Ectodermal cell (in vitro differentiated cells): ENCODE measurements at regions not wholly inside any gene's neighbourhood (a gene's known extent, or its start where the extent isn't known, plus 50 kb on each side); places are given as distances from the start of the nearest gene placed in this dataset.

Source experiments
- H3K27ac ChIP-seq: 2 replicates; pipeline ENCODE4 v1.7.0; 2013; ENCODE audit warnings: mild to moderate bottlenecking, low read depth, low read length; ENCODE audit not compliant: insufficient read depth, poor library complexity, severe bottlenecking
- H3K27me3 ChIP-seq: 2 replicates; pipeline ENCODE4 v1.7.0; 2013; ENCODE audit warnings: mild to moderate bottlenecking, low read length; ENCODE audit not compliant: insufficient read depth, control insufficient read depth, poor library complexity, severe bottlenecking
- H3K36me3 ChIP-seq: one replicate; pipeline ENCODE4 v1.7.0; 2013; ENCODE audit warnings: low read length; ENCODE audit not compliant: control insufficient read depth, insufficient read depth
- H3K4me1 ChIP-seq: one replicate; pipeline ENCODE4 v1.7.0; 2013; ENCODE audit warnings: low read length; ENCODE audit not compliant: control insufficient read depth, insufficient read depth
- H3K4me3 ChIP-seq: 2 replicates; pipeline ENCODE4 v1.7.0; 2013; ENCODE audit warnings: low read depth, low read length, control low read depth; ENCODE audit not compliant: insufficient read depth
- H3K9me3 ChIP-seq: 2 replicates; pipeline ENCODE4 v1.7.0; 2013; ENCODE audit warnings: mild to moderate bottlenecking, low read length, moderate library complexity; ENCODE audit not compliant: control insufficient read depth
- WGBS, 2 experiments: methylation state at CpG; one replicate each; pipeline ENCODE4 v1.1.7; 2013; ENCODE audit warnings: missing lambda C conversion rate in 2 of 2; 5-methylcytosine and 5-hydroxymethylcytosine counted together

DNA sequence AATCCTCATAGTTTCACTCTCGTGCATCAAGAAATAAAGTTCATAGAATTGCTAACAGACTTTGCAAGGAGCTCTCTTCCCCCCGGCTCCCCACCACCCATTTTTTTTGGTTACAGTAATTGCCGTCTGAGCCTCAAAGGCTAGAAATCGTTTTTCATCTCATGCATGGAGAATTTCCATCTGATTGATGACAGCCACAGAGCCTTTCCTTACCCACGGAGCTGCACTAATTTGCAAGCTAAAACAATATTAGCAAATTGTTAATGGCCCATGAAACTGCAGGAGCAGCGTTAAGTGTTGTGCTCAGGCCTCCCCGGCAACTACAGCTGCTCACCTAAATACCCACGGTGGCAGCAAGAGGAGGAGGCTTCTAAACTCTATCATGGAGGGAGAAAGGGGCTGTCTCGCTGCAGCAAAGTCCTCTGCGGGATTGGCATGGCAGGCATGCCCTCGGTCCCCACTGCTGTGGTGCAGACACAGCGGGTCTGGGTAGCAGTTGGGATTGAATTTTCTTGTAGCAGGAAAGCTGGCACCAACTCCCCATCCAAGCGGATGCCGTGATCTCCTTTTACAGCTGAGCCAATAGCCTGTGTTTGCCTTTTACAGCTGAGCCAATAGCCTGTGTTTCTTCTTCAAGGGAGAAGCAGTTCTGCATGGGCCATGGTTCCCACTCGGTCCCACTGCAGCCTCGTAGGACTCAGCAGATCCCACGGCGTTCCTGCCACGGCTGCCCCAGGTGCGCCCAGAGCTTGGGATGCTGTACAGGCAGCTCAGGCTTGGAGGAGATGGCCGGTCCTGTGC, 412.3 kb downstream of the BRD1 start:
- Histone ChIP-seq H3K4me3 (no peak overlapping the region), H3K9me3 (no peaks in the 10 kb centered on the region), H3K27ac (no peak overlapping the region), H3K4me1 (no peaks in the 10 kb centered on the region), H3K27me3 (no peaks in the 10 kb centered on the region), H3K36me3 (no peaks in the 10 kb centered on the region)
- 83 to 86% methylated on average over 21 of the region's 21 CpGs for WGBS, 2 experiments

DNA sequence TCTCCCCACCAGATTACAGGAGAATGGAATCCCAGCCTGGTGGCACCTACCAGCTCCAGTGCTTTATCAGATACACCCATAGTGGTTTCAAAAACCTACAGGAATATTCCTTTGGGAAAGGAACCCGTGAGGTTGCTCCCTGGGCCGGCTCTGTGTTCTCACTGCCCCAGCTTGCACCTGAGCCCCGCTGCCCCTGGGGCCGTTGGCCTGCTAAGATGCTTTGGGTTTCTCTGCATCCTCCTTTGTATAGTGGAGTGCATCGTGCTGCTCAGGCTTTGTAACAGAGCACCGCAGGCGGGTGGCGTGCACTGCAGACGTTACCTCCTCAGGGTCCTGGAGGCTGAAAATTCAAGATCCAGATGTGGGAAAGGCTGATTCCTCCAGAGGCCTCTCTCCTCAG, 414.1 kb downstream of the BRD1 start:
- H3K36me3 ChIP-seq, result no peaks in the 10 kb centered on the region
- H3K4me3 ChIP-seq, result no peak overlapping the region
- H3K4me1 ChIP-seq, result no peaks in the 10 kb centered on the region
- H3K27me3 ChIP-seq, result no peaks in the 10 kb centered on the region
- 83 to 84% methylated on average over 9 of the region's 9 CpGs for WGBS, 2 experiments
- H3K27ac ChIP-seq, result no peak overlapping the region
- no peaks in the 10 kb centered on the region for H3K9me3 ChIP-seq

DNA sequence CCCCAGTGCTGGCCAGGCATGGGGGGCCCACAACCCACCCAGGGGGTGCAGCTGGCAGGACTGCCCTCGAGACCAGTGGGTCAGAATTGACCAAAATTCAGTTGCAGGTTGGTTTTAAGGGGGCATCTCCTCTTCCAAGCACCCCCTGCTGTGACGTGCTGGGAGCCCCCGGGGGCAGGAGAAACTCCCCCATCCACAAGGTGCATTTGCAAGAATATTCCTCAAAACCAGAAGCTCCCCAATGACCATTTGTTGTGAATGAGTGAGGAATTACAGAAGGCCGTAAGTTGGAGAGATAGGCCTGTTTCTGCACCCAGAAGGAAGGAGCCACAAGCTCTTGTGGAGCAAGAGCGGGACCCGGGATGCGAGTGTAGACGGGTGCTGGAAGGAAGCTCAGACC, 414.5 kb downstream of the BRD1 start:
- WGBS, 2 experiments, result 87 to 93% methylated on average over 8 of the region's 8 CpGs
- no peak overlapping the region for H3K4me3 ChIP-seq
- H3K27ac ChIP-seq, result no peak overlapping the region
- H3K36me3 ChIP-seq, result no peaks in the 10 kb centered on the region
- H3K9me3 ChIP-seq, result no peaks in the 10 kb centered on the region
- no peaks in the 10 kb centered on the region for H3K4me1 ChIP-seq
- H3K27me3 ChIP-seq, result no peaks in the 10 kb centered on the region

DNA sequence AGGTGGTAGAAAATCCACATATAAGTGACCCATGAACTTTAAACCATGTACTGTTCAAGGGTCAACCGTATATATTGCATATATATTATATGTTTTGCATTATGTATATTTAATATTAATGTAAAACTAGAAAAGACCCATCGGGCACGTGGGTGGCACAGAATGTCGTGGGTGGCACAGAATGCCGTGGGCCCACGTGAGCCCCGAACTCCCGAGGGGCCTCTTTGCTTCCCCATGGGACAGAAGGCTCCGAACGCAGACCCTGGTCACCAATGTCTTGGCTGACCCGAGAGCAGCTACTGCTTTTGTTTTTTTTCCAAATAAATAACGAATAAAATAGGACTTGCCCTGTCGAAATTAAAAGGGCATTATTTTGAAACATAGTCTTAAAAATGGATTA, 415.4 kb downstream of the BRD1 start:
- no peak overlapping the region for H3K4me3 ChIP-seq
- no peaks in the 10 kb centered on the region for H3K27me3 ChIP-seq
- WGBS, 2 experiments, result 96 to 97% methylated on average over 12 to 13 of the region's 13 CpGs
- H3K36me3 ChIP-seq, result no peaks in the 10 kb centered on the region
- H3K27ac ChIP-seq, result no peak overlapping the region
- no peaks in the 10 kb centered on the region for H3K9me3 ChIP-seq
- H3K4me1 ChIP-seq, result no peaks in the 10 kb centered on the region

- H3K27me3 ChIP-seq, result no peaks in the 10 kb centered on the region
- no peaks in the 10 kb centered on the region for H3K9me3 ChIP-seq
- H3K36me3 ChIP-seq, result no peaks in the 10 kb centered on the region
- WGBS, 2 experiments, result 83 to 93% methylated on average over 6 of the region's 6 CpGs
- H3K27ac ChIP-seq, result no peak overlapping the region
- no peaks in the 10 kb centered on the region for H3K4me1 ChIP-seq
- H3K4me3 ChIP-seq, result no peak overlapping the region
Observed at GRCh38 chr22:49411236-49411635, 416.4 kb downstream of the BRD1 start.

DNA sequence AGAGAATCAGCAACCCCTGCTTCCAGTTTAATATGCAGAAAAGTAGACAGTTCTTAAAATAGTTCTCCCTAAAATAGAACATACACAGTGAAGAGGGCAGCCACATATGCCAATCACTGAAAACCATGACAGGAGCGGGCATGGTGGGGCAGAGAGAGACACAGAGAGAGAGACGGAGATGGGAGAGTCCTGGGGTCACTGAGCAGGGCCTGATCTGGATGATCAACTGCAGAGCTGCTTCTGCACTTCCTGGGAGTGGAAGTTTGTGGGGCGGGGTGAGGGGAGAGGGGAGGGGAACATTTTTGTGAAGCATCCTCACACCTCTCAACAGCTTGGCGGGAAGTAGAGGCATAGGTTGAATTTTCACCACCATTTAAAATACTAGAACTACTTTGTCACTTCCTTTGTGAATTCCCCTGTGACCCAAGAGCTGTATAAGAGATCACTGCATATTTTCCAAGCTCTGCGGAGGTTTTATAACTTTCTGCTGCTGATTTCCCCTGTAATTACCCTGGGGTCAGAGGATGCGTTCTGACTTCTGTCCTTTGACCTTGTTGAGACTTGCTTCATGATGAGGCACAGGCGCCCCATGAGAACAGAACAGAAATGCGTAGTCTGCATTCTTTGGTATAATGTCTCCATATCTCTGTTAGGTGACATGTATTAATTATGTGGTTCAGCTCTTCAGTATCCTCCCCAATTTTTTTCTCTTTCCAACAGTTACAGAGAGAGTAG, 419.4 kb downstream of the BRD1 start:
- no peaks in the 10 kb centered on the region for H3K36me3 ChIP-seq
- WGBS, 2 experiments, result 84 to 85% methylated on average over 7 to 8 of the region's 8 CpGs

DNA sequence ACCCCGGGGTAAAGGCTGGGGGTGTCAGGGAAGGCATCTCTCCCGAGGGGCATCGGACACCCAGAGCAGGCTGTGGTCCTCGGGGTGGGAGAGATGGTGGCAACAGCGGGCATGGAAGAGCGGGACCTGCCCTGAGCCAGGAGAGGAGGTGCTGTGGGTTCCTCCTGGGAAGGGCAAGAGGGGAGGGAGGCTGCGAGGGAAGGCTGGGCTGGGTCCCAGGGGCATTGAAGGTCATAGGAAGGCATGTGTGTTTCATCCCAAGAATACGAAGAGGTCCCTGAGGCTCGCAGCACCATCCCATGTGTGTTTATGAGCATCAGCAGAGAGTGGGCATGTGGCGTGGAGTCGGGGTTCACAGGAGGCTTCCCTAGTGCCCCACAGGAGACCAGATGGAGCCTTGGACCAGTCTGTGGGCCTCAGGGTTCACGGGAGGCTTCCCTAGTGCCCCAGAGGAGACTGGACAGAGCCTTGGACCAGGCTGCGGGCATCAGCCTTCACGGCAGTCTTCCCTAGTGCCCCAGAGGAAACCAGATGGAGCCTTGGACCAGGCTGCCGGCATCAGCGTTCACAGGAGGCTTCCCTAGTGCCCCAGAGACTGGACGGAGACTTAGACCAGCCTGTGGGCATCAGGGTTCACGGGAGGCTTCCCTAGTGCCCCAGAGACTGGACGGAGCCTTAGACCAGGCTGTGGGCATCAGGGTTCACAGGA, 420.6 kb downstream of the BRD1 start:
- no peak overlapping the region for H3K4me3 ChIP-seq
- H3K9me3 ChIP-seq, result no peaks in the 10 kb centered on the region
- H3K4me1 ChIP-seq, result no peaks in the 10 kb centered on the region
- no peaks in the 10 kb centered on the region for H3K36me3 ChIP-seq
- no peak overlapping the region for H3K27ac ChIP-seq
- H3K27me3 ChIP-seq, result no peaks in the 10 kb centered on the region
- WGBS, 2 experiments, result 94 to 95% methylated on average over 19 of the region's 19 CpGs

More for the DNA sequence above, 419.4 kb downstream of the BRD1 start:
- no peak overlapping the region for H3K27ac ChIP-seq
- H3K27me3 ChIP-seq, result no peaks in the 10 kb centered on the region
- no peaks in the 10 kb centered on the region for H3K9me3 ChIP-seq
- H3K4me1 ChIP-seq, result no peaks in the 10 kb centered on the region
- H3K4me3 ChIP-seq, result no peak overlapping the region

- H3K36me3 ChIP-seq, result no peaks in the 10 kb centered on the region
- no peaks in the 10 kb centered on the region for H3K4me1 ChIP-seq
- H3K9me3 ChIP-seq, result no peaks in the 10 kb centered on the region
- WGBS, 2 experiments, result 92 to 94% methylated on average over 14 of the region's 14 CpGs
- H3K27me3 ChIP-seq, result no peaks in the 10 kb centered on the region
- no peak overlapping the region for H3K27ac ChIP-seq
- H3K4me3 ChIP-seq, result no peak overlapping the region
Observed at GRCh38 chr22:49406047-49406650, 421.5 kb downstream of the BRD1 start.

- whole genome bisulfite sequencing, 2 experiments, result 48 to 58% methylated on average over 3 of the region's 3 CpGs
- no peaks in the 10 kb centered on the region for H3K4me1 ChIP-seq
- no peaks in the 10 kb centered on the region for H3K9me3 ChIP-seq
- H3K36me3 ChIP-seq, result no peaks in the 10 kb centered on the region
- H3K4me3 ChIP-seq, result no peak overlapping the region
- no peaks in the 10 kb centered on the region for H3K27me3 ChIP-seq
- no peak overlapping the region for H3K27ac ChIP-seq
Observed at GRCh38 chr22:49405590-49405989, 422.1 kb downstream of the BRD1 start.
